ENCODE measurements at regions not wholly inside any gene's neighbourhood (a gene's known extent, or its start where the extent isn't known, plus 50 kb on each side); places are given as distances from the start of the nearest gene placed in this dataset.

- no TSS peak for BruUV-seq (replicated peaks)
- H3K4me3 Mint-ChIP-seq (ENCODE audit: unreplicated experiment): no peak overlapping the region
- no peak for TF ChIP-seq CTCF (IDR thresholded peaks at IDR 0.05; ENCODE audit: unreplicated experiment)
- peaks cover 8% of the 10 kb centered on the region for H3K9me3 Mint-ChIP-seq (ENCODE audit: unreplicated experiment)
- H3K36me3 Mint-ChIP-seq (ENCODE audit: insufficient read depth, unreplicated experiment): no peaks in the 10 kb centered on the region
- H3K4me1 Mint-ChIP-seq (ENCODE audit: insufficient read depth, unreplicated experiment): no peaks in the 10 kb centered on the region
- POLR2A ChIA-PET: interaction anchor here (0.6 to 1.1 kb wide), 2 partner anchors 37 to 38 kb away, joined by 3 to 5 read pairs; no protein-coding TSS in a partner anchor
- no peaks in the 10 kb centered on the region for H3K27me3 Mint-ChIP-seq (ENCODE audit: insufficient read depth, unreplicated experiment)
- CTCF ChIA-PET: interaction anchor here (1.1 kb wide), 1 partner anchor 566 kb away, joined by 4 read pairs; no protein-coding TSS in a partner anchor
- intact Hi-C loops (cut with micrococcal nuclease): no loop called here
- no peak overlapping the region for H3K27ac Mint-ChIP-seq (ENCODE audit: low read depth, unreplicated experiment)
- no peak for DNase-seq (ENCODE audit: unreplicated experiment)
These were observed 347.6 kb downstream of the KLF5 start for GRCh38 chr13:73406454-73406853.

GRCh38 chr13:73404581-73404980 is 345.8 kb downstream of the KLF5 start:
- POLR2A ChIA-PET: interaction anchor here (0.9 to 1.1 kb wide), 2 partner anchors 215 to 346 kb away, joined by 3 read pairs; partner anchors contain the start of gene KLF5
- H3K9me3 Mint-ChIP-seq (ENCODE audit: unreplicated experiment): peaks cover 8% of the 10 kb centered on the region
- no peaks in the 10 kb centered on the region for H3K27me3 Mint-ChIP-seq (ENCODE audit: insufficient read depth, unreplicated experiment)

GRCh38 chr13:73403355-73404120 is 344.7 kb downstream of the KLF5 start:
- intact Hi-C loops (cut with micrococcal nuclease): no loop called here
- H3K4me1 Mint-ChIP-seq (ENCODE audit: insufficient read depth, unreplicated experiment): no peaks in the 10 kb centered on the region
- H3K4me3 Mint-ChIP-seq (ENCODE audit: unreplicated experiment): no peak overlapping the region
- H3K27me3 Mint-ChIP-seq (ENCODE audit: insufficient read depth, unreplicated experiment): no peaks in the 10 kb centered on the region
- H3K36me3 Mint-ChIP-seq (ENCODE audit: insufficient read depth, unreplicated experiment): no peaks in the 10 kb centered on the region
- TF ChIP-seq CTCF (IDR thresholded peaks at IDR 0.05; ENCODE audit: unreplicated experiment): no peak
- no peak for DNase-seq (ENCODE audit: unreplicated experiment)
- CTCF ChIA-PET: interaction anchor here (0.7 to 1.2 kb wide), 4 partner anchors 35 to 220 kb away, joined by 3 read pairs; no protein-coding TSS in a partner anchor
- POLR2A ChIA-PET: interaction anchor here (0.6 to 1.8 kb wide), 3 partner anchors 8 to 78 kb away, joined by 3 read pairs; no protein-coding TSS in a partner anchor
- no TSS peak for BruUV-seq (replicated peaks)
- no peak overlapping the region for H3K27ac Mint-ChIP-seq (ENCODE audit: low read depth, unreplicated experiment)
- peaks cover 4% of the 10 kb centered on the region for H3K9me3 Mint-ChIP-seq (ENCODE audit: unreplicated experiment)

More at GRCh38 chr13:73404581-73404980, 345.8 kb downstream of the KLF5 start:
- no peak for DNase-seq (ENCODE audit: unreplicated experiment)
- intact Hi-C loops (cut with micrococcal nuclease): no loop called here
- TF ChIP-seq CTCF (IDR thresholded peaks at IDR 0.05; ENCODE audit: unreplicated experiment): no peak
- Mint-ChIP-seq H3K4me1 (ENCODE audit: insufficient read depth, unreplicated experiment) (no peaks in the 10 kb centered on the region), H3K27ac (ENCODE audit: low read depth, unreplicated experiment) (no peak overlapping the region), H3K36me3 (ENCODE audit: insufficient read depth, unreplicated experiment) (no peaks in the 10 kb centered on the region), H3K4me3 (ENCODE audit: unreplicated experiment) (no peak overlapping the region)
- no TSS peak for BruUV-seq (replicated peaks)
- CTCF ChIA-PET: interaction anchor here (0.6 to 1.6 kb wide), 2 partner anchors 16 to 28 kb away, joined by 3 to 4 read pairs; no protein-coding TSS in a partner anchor

GRCh38 chr13:73401769-73402168 is 343.0 kb downstream of the KLF5 start:
- H3K36me3 Mint-ChIP-seq (ENCODE audit: insufficient read depth, unreplicated experiment): no peaks in the 10 kb centered on the region
- TF ChIP-seq CTCF (IDR thresholded peaks at IDR 0.05; ENCODE audit: unreplicated experiment): no peak
- H3K27me3 Mint-ChIP-seq (ENCODE audit: insufficient read depth, unreplicated experiment): no peaks in the 10 kb centered on the region
- no peak overlapping the region for H3K27ac Mint-ChIP-seq (ENCODE audit: low read depth, unreplicated experiment)
- intact Hi-C loops (cut with micrococcal nuclease): no loop called here
- no peaks in the 10 kb centered on the region for H3K4me1 Mint-ChIP-seq (ENCODE audit: insufficient read depth, unreplicated experiment)
- BruUV-seq (replicated peaks): no TSS peak
- no peak overlapping the region for H3K4me3 Mint-ChIP-seq (ENCODE audit: unreplicated experiment)
- peak; percentile 27 for DNase-seq (ENCODE audit: unreplicated experiment)
- CTCF ChIA-PET: no interaction called here
- H3K9me3 Mint-ChIP-seq (ENCODE audit: unreplicated experiment): no peaks in the 10 kb centered on the region
- POLR2A ChIA-PET: interaction anchor here (0.7 kb wide), 1 partner anchor 126 kb away, joined by 4 read pairs; no protein-coding TSS in a partner anchor
